ENCODE measurements at regions not wholly inside any gene's neighbourhood (a gene's known extent, or its start where the extent isn't known, plus 50 kb on each side); places are given as distances from the start of the nearest gene placed in this dataset.
A peak's percentile ranks its signal among the peaks of the same experiment; 100 is the strongest.

- no peak overlapping the region for H3K4me3 ChIP-seq
- ATAC-seq (ENCODE audit: insufficient number of reproducible peaks, low FRiP score, low read depth) (no peak), DNase-seq (ENCODE audit: low spot score) (no peak)
- peaks cover 37 to 99% of the 10 kb centered on the region in 2 donors for H3K4me1 ChIP-seq (ENCODE audit: control insufficient read depth in 1 of 2, low read depth in 2 of 2)
- no peak for TF ChIP-seq CTCF (IDR thresholded peaks at IDR 0.05)
- no peaks in the 10 kb centered on the region for H3K27me3 ChIP-seq (replicated peaks; ENCODE audit: insufficient read depth)
- H3K36me3 ChIP-seq = peaks cover 47% of the 10 kb centered on the region
- H3K9me3 ChIP-seq = no peaks in the 10 kb centered on the region
- H3K27ac ChIP-seq = peak overlapping the region; percentile 87 to 92
Observed at GRCh38 chr22:46100401-46101105, 49.8 kb upstream of the PPARA start.

All from thoracic aorta (tissue), 2 donors.